ENCODE measurements at regions not wholly inside any gene's neighbourhood (a gene's known extent, or its start where the extent isn't known, plus 50 kb on each side); places are given as distances from the start of the nearest gene placed in this dataset.
"Not testable (repeated sequence)": the region's sequence is repeated elsewhere in the genome, so short reads cannot be mapped to it uniquely, and the experiment has no call there.

GRCh38 chr1:192461684-192462083, 113.9 kb upstream of the RGS1 start:
- no peak for DNase-seq (ENCODE audit: extremely low read depth, low read depth)
- TF ChIP-seq CTCF (IDR thresholded peaks at IDR 0.05; ENCODE audit: low read depth, low read length) = no peak

DNA sequence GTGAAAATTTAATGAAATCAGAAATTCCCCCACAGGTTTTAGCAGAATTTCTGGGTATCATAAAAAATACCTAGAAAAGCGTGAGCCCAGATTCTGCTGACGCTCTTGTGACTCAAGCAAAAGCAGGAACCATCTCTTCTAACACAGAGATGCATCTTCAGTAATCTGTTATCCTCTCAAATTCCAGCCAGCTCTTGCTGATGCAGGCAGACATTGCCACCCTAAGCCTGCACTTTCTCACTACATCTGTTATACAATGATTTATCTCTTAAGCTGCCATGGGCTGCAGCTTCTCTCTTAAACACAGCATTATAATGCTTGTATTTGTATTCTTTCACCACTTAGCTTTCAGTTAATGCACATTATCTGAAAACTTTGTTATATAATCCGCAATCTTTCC, 113.0 kb upstream of the RGS1 start:
- no peak for DNase-seq (ENCODE audit: extremely low read depth, low read depth)
- TF ChIP-seq CTCF (IDR thresholded peaks at IDR 0.05; ENCODE audit: low read depth, low read length) = no peak

DNA sequence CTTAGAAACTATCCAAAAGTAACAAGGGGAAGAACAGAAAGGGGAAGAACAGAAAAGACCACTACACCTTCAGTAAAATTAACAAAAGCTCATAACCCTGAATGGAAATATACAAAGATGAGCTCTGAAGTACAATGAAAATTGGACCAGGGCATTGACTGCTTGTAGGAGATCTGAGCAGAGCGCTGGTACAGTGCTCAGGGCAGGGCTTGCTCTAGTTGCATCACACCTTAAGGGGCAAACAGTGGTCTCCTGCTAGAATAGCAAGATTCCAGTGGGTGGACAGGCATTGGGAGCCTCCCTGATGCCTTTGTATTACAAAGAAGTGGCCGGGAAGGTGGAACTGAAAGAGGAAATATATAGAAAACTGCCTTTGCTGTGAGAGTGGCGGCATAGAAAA, 111.9 kb upstream of the RGS1 start:
- no peak for DNase-seq (ENCODE audit: extremely low read depth, low read depth)
- TF ChIP-seq CTCF (IDR thresholded peaks at IDR 0.05; ENCODE audit: low read depth, low read length) = no peak

DNA sequence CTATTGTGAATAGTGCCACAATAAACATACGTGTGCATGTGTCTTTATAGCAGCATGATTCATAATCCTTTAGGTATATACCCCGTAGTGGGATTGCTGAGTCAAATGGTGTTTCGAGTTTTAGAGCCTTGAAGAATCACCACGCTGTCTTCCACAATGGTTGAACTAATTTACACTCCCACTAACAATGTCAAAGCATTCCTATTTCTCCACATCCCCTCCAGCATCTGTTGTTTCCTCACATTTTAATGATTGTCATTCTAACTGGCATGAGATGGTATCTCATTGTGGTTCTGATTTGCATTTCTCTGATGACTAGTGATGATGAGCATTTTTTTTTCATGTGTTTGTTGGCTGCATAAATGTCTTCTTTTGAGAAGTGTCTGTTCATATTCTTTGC, 110.4 kb upstream of the RGS1 start:
- not testable (repeated sequence) for DNase-seq (ENCODE audit: extremely low read depth, low read depth)

DNA sequence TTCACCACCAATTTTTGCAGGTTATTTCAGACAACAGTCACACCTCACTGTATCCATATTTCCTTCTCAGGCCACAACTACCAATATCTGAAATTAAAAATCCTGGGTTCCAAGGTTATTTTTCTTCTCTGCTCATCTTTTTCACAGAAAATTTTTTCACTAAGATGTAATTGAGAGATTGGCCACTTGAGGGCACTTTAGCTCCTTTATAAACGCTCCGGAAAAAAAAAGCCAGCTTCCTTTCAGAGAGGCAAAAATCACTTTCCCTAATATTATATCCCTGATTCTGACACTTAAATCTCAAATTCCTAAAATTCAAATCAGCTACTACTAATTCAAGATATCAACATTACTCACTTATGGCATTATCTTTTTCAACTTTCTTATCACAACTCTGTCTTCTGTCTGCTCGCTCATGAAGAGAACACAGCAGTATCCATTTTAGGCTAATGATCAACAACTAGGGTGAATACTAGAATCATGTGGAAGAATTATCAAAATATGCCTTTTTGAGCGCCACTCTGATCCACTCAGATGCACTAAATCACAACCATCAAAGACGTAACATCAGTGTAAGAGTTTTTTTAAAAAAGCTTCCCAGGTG, 101.4 kb upstream of the RGS1 start:
- TF ChIP-seq CTCF (IDR thresholded peaks at IDR 0.05; ENCODE audit: low read depth, low read length) = peak; percentile 45
- DNase-seq (ENCODE audit: extremely low read depth, low read depth) = no peak

DNA sequence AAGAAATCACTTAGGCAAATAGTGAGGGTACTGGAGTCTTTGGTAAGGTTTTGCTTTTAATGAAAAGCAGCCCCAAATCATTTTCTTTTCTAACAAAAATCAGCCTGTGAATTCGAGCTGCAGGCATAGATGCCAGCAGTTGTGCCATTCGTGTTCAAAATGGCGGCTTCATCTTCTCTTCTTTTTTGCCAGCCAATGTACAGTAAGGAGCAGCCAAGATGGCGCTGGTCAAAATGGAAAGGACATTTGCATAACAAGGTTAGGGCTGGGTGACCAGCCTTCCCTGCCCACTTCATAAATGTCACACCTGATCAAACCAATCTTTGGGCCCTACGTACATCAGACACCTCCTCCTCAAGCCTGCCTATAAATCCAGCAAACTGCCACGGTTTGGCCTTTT, 100.2 kb upstream of the RGS1 start:
- no peak for TF ChIP-seq CTCF (IDR thresholded peaks at IDR 0.05; ENCODE audit: low read depth, low read length)

GRCh38 chr1:192475970-192476369, 99.6 kb upstream of the RGS1 start:
- no peak for TF ChIP-seq CTCF (IDR thresholded peaks at IDR 0.05; ENCODE audit: low read depth, low read length)
- DNase-seq (ENCODE audit: extremely low read depth, low read depth) = no peak

More for the DNA sequence above, 100.2 kb upstream of the RGS1 start:
- DNase-seq (ENCODE audit: extremely low read depth, low read depth) = no peak

DNA sequence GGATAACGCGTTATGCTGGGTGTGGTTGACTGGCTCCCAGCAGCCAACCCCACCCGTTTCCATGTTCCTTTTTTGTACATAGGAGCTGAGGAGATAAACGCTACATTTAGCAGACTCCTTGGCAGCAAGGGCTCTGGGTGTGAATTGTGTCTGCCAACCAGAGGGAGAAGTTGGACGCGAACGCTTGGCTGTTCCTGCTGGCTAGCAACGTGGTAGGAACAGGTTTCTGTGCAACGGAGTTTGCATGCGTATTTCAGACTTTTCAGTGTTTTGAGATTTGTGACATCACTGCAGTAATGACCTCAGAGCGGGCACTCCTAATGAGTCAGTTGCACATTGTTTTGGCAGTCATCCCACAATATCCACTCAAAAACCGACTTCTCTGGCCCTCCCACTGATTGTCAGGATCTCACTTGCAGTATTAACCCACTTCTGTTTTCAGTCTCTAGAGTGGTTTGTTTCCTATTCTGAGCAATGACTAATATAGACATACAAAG, 98.7 kb upstream of the RGS1 start:
- TF ChIP-seq CTCF (IDR thresholded peaks at IDR 0.05; ENCODE audit: low read depth, low read length) = no peak
- DNase-seq (ENCODE audit: extremely low read depth, low read depth) = no peak
